ENCODE measurements at regions not wholly inside any gene's neighbourhood (a gene's known extent, or its start where the extent isn't known, plus 50 kb on each side); places are given as distances from the start of the nearest gene placed in this dataset.

DNA sequence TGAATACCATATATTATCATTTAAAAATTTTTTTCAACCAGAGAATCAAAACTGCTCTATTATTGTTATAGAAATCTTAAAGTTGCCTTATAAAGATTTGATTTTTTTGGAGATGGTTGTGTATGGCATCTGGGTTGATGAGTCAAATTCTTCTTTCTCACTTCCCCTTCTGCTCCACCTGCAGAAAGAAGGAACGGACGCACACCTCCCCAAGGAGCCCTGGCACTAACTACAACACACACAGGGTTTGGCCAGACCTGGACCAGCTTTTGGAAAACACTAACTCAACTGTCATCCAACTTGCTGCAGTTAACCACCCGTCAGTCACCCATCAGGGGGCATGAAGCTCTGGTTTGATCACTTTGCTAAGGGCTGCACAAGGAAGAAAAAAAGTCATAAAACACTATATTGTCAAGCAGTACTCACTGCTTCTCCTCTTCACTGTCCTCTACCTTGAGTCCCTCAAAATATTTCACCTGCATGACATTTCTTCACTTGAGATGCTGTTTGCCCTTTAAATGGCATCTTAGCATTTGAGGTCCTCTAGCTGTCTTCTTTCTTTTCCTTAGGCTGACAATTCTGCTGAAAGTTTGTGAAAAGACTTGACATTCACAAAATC lies 266.7 kb upstream of the PHF14 start:
- H3K9me3 ChIP-seq, result no peaks in the 10 kb centered on the region
- no peak for DNase-seq
- H3K27ac ChIP-seq, result no peak overlapping the region
- no peak for TF ChIP-seq CTCF (IDR thresholded peaks at IDR 0.05)
- TF ChIP-seq EP300 (IDR thresholded peaks at IDR 0.05), result no peak
- TF ChIP-seq POLR2A (IDR thresholded peaks at IDR 0.05), result no peak
- no peak for TF ChIP-seq POLR2AphosphoS5 (IDR thresholded peaks at IDR 0.05)
- no peaks in the 10 kb centered on the region for H3K36me3 ChIP-seq
- H3K4me1 ChIP-seq, result no peaks in the 10 kb centered on the region
- ATAC-seq (ENCODE audit: low FRiP score in 2 of 2), result no peak
- no peaks in the 10 kb centered on the region for H3K27me3 ChIP-seq
- no peak overlapping the region for H3K4me3 ChIP-seq
- WGBS, 2 donors, result 70 to 76% methylated on average over 3 of the region's 3 CpGs

DNA sequence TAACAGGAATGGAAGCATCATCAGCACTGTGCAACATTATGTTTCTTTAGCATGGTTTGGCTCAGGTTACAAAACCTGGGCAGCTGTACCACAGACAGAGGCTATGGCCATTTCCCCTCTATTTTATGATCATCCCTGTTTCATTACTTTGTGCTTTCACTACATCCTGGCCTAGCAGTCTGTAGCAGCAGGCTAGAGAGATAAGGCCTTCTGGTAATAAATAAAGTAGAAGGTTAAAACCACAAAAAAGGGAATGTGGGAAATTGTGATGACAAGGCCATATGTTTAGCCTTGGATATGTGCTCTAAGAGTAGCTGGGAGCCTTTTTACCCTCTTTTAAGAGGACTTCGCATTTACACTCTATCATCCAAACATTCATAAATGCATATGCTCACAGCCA lies 266.2 kb upstream of the PHF14 start:
- H3K9me3 ChIP-seq, result no peaks in the 10 kb centered on the region
- ATAC-seq (ENCODE audit: low FRiP score in 2 of 2), result no peak
- TF ChIP-seq POLR2AphosphoS5 (IDR thresholded peaks at IDR 0.05), result no peak
- TF ChIP-seq POLR2A (IDR thresholded peaks at IDR 0.05), result no peak
- no peak for TF ChIP-seq EP300 (IDR thresholded peaks at IDR 0.05)
- no peak for TF ChIP-seq CTCF (IDR thresholded peaks at IDR 0.05)
- DNase-seq, result no peak
- H3K27me3 ChIP-seq, result no peaks in the 10 kb centered on the region
- H3K27ac ChIP-seq, result no peak overlapping the region
- H3K36me3 ChIP-seq, result no peaks in the 10 kb centered on the region
- WGBS, 2 donors, result 67 to 73% methylated on average over 1 of the region's 1 CpG
- H3K4me3 ChIP-seq, result no peak overlapping the region
- H3K4me1 ChIP-seq, result no peaks in the 10 kb centered on the region

DNA sequence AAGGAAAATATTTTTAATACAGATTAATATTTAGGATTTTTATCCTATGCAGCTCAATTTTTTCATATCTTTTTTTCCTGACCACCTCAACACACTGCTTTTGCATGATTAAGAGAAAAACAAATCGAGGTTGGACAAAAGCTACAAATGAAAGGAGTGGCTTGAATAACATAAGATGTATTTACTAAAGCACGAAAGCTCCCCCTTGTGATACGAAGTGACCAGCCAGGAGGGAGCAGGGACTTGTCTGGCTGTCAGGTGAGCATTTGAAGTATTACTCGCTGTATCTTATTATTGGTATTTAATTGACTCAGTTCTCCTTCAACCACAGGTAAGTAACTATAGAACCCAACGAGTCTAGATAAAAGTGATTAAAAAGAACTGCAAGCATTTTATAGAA lies 265.2 kb upstream of the PHF14 start:
- no peak for DNase-seq
- Histone ChIP-seq H3K9me3 (no peaks in the 10 kb centered on the region), H3K36me3 (no peaks in the 10 kb centered on the region), H3K4me3 (no peak overlapping the region), H3K4me1 (no peaks in the 10 kb centered on the region), H3K27me3 (no peaks in the 10 kb centered on the region), H3K27ac (no peak overlapping the region)
- TF ChIP-seq EP300 (IDR thresholded peaks at IDR 0.05) (no peak), POLR2AphosphoS5 (IDR thresholded peaks at IDR 0.05) (no peak), POLR2A (IDR thresholded peaks at IDR 0.05) (no peak), CTCF (IDR thresholded peaks at IDR 0.05) (no peak)
- WGBS, 2 donors, result 25 to 28% methylated on average over 5 of the region's 5 CpGs
- ATAC-seq (ENCODE audit: low FRiP score in 2 of 2), result no peak

GRCh38 chr7:10718768-10719167 lies 254.9 kb upstream of the PHF14 start:
- H3K4me3 ChIP-seq, result no peak overlapping the region
- H3K4me1 ChIP-seq, result no peaks in the 10 kb centered on the region
- 74 to 79% methylated on average over 5 of the region's 5 CpGs for WGBS, 2 donors
- ATAC-seq (ENCODE audit: low FRiP score in 2 of 2) (no peak), DNase-seq (no peak)
- H3K9me3 ChIP-seq, result no peaks in the 10 kb centered on the region
- H3K27me3 ChIP-seq, result no peaks in the 10 kb centered on the region
- H3K36me3 ChIP-seq, result no peaks in the 10 kb centered on the region
- H3K27ac ChIP-seq, result no peak overlapping the region
- TF ChIP-seq CTCF (IDR thresholded peaks at IDR 0.05) (no peak), POLR2A (IDR thresholded peaks at IDR 0.05) (no peak), EP300 (IDR thresholded peaks at IDR 0.05) (no peak)

DNA sequence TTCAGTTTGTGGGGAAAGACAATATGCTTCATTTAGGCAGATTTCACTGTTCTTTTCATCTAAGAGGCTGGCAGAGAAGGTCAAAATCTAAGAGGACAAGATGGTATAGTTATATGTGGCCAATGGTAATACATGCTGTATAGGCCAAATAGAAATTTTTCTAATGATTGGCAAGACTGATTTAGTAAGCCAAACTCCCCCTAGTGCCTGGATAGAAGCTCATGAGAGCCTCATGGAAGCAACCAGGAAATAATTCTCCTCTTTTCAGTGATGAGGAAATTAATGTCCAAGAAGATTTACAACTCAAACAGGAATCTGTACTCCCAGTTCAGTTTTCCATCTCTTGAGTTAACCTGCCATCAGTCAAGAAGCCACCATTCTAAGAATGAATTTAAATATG lies 253.6 kb upstream of the PHF14 start:
- no peak for TF ChIP-seq EP300 (IDR thresholded peaks at IDR 0.05)
- TF ChIP-seq POLR2AphosphoS5 (IDR thresholded peaks at IDR 0.05), result no peak
- TF ChIP-seq POLR2A (IDR thresholded peaks at IDR 0.05), result no peak
- TF ChIP-seq CTCF (IDR thresholded peaks at IDR 0.05), result no peak
- H3K27ac ChIP-seq, result no peak overlapping the region

More for the DNA sequence above, 253.6 kb upstream of the PHF14 start:
- H3K36me3 ChIP-seq, result no peaks in the 10 kb centered on the region
- H3K4me3 ChIP-seq, result no peak overlapping the region
- ATAC-seq (ENCODE audit: low FRiP score in 2 of 2), result no peak
- DNase-seq, result no peak
- no peaks in the 10 kb centered on the region for H3K27me3 ChIP-seq
- H3K9me3 ChIP-seq, result no peaks in the 10 kb centered on the region
- H3K4me1 ChIP-seq, result no peaks in the 10 kb centered on the region

Measured in upper lobe of left lung (tissue), 6 donors.